ENCODE measurements at regions not wholly inside any gene's neighbourhood (a gene's known extent, or its start where the extent isn't known, plus 50 kb on each side); places are given as distances from the start of the nearest gene placed in this dataset.

GRCh38 chr5:135724617-135725016 is 109.8 kb upstream of the SLC25A48 start:
- H3K36me3 Mint-ChIP-seq = no peaks in the 10 kb centered on the region
- Histone ChIP-seq H3K9me3 (ENCODE audit: control insufficient read depth in 1 of 2, low read length in 2 of 2) (no peaks in the 10 kb centered on the region), H3K4me3 (ENCODE audit: low read length in 2 of 2) (no peak overlapping the region)

DNA sequence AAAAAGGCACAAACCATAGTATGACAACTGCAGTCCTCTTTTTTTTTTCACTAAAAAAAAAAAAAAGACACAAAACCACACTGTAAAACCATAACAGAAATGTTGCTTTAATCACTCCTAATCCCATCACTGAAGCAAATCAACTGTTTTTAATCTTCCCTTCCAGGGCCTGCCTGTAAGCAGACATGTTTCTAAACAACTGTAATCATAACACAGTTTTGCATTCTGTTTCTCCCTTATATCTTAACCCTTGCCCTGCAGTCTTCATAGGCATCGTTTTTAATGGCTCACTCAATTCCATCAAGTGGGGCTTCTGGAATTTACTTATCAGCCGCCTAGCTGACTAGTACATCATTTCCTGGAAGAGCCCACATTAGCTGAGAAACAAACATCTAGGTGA is 111.0 kb upstream of the SLC25A48 start:
- DNase-seq = no peak
- H3K4me1 Mint-ChIP-seq = no peaks in the 10 kb centered on the region
- POLR2A ChIA-PET (ENCODE audit: partially characterized antibody) = no interaction called here
- H3K27me3 Mint-ChIP-seq = peaks cover 0 to 1% of the 10 kb centered on the region in 2 donors
- H3K36me3 ChIP-seq (ENCODE audit: insufficient read depth, low read length) = no peaks in the 10 kb centered on the region
- no peak overlapping the region for H3K27ac ChIP-seq (ENCODE audit: low read depth, low read length)
- H3K4me3 Mint-ChIP-seq = no peak overlapping the region
- no peaks in the 10 kb centered on the region for H3K36me3 Mint-ChIP-seq
- H3K9me3 ChIP-seq (ENCODE audit: control insufficient read depth in 1 of 2, low read length in 2 of 2) = no peaks in the 10 kb centered on the region
- H3K27me3 ChIP-seq (ENCODE audit: insufficient read depth, low read length) = no peaks in the 10 kb centered on the region
- no peak overlapping the region for H3K27ac Mint-ChIP-seq
- no peak overlapping the region for H3K4me3 ChIP-seq (ENCODE audit: low read length in 2 of 2)
- peaks cover 0 to 1% (median 0%) of the 10 kb centered on the region in 8 donors for H3K9me3 Mint-ChIP-seq
- intact Hi-C loops (cut with micrococcal nuclease) = no loop called here
- H3K4me1 ChIP-seq (ENCODE audit: insufficient read depth, low read length) = no peaks in the 10 kb centered on the region
- CTCF ChIA-PET (ENCODE audit: partially characterized antibody) = no interaction called here

More at GRCh38 chr5:135724617-135725016, 109.8 kb upstream of the SLC25A48 start:
- Mint-ChIP-seq H3K27ac (no peak overlapping the region), H3K4me1 (no peaks in the 10 kb centered on the region), H3K27me3 (peaks cover 0 to 1% of the 10 kb centered on the region in 2 donors), H3K9me3 (peaks cover 0 to 1% (median 0%) of the 10 kb centered on the region in 8 donors), H3K4me3 (no peak overlapping the region)
- ChIA-PET POLR2A (ENCODE audit: partially characterized antibody) (no interaction called here), CTCF (ENCODE audit: partially characterized antibody) (no interaction called here)
- no peaks in the 10 kb centered on the region for H3K36me3 ChIP-seq (ENCODE audit: insufficient read depth, low read length)
- no peak for DNase-seq
- intact Hi-C loops (cut with micrococcal nuclease) = no loop called here
- H3K4me1 ChIP-seq (ENCODE audit: insufficient read depth, low read length) = no peaks in the 10 kb centered on the region
- H3K27me3 ChIP-seq (ENCODE audit: insufficient read depth, low read length) = no peaks in the 10 kb centered on the region
- no peak overlapping the region for H3K27ac ChIP-seq (ENCODE audit: low read depth, low read length)

DNA sequence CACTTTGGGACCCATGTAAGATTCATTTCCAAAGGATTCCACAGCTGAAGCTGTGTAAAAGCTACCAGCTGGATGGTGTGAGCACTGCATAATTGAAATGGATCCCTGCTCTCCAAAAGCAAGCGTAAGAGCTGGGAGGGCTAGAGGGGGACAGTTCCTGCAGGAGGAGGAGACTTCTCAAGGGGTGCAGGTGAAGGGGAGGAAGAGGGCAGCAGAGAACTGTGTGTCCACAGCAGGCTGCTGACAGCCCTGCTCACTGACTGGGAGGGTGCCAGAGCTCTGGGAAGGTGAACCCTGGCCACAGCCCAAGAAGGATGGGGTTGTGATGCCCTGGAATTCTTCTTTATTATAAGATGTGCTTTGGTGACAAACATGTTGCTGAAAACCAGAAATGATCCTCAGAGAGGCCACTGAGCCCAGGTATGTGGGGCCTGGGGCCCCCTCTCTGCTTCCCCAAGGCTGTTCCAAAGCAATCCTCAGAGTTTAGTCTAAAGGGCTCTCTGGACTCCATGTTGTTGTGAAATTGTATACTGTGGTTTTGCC is 112.8 kb upstream of the SLC25A48 start:
- intact Hi-C loops (cut with micrococcal nuclease) = no loop called here
- no peak overlapping the region for H3K4me3 Mint-ChIP-seq
- CTCF ChIA-PET (ENCODE audit: partially characterized antibody) = no interaction called here

DNA sequence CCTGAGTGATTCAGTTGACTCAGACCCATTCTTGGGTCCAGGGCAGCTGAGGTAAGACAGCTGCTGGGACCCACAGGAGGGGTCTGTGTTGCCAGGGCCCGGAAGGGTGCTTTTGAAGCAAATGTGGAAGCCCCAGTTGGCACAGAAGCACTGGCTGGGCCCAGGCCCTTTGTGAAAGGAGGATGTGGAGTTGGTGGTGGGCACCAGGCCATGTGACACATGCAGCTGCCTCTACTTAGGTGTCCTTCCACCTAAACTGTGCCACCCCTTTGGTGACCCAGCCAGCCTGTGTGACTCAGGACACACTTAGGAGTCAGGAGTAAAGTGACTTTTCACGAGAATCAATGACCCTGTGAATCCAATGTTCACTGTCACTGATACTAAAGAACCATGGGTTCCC is 114.3 kb upstream of the SLC25A48 start:
- Histone ChIP-seq H3K4me1 (ENCODE audit: insufficient read depth, low read length) (no peaks in the 10 kb centered on the region), H3K36me3 (ENCODE audit: insufficient read depth, low read length) (no peaks in the 10 kb centered on the region), H3K4me3 (ENCODE audit: low read length in 2 of 2) (no peak overlapping the region), H3K27me3 (ENCODE audit: insufficient read depth, low read length) (no peaks in the 10 kb centered on the region), H3K27ac (ENCODE audit: low read depth, low read length) (no peak overlapping the region), H3K9me3 (ENCODE audit: control insufficient read depth in 1 of 2, low read length in 2 of 2) (no peaks in the 10 kb centered on the region)
- Mint-ChIP-seq H3K27ac (no peak overlapping the region), H3K27me3 (peaks cover 1 to 2% of the 10 kb centered on the region in 2 donors), H3K9me3 (no peaks in the 10 kb centered on the region), H3K36me3 (no peaks in the 10 kb centered on the region), H3K4me3 (no peak overlapping the region), H3K4me1 (no peaks in the 10 kb centered on the region)
- DNase-seq = no peak
- intact Hi-C loops (cut with micrococcal nuclease) = no loop called here
- CTCF ChIA-PET (ENCODE audit: partially characterized antibody) = no interaction called here
- POLR2A ChIA-PET (ENCODE audit: partially characterized antibody) = no interaction called here

More for the DNA sequence above, 112.8 kb upstream of the SLC25A48 start:
- no peak overlapping the region for H3K4me3 ChIP-seq (ENCODE audit: low read length in 2 of 2)
- no peaks in the 10 kb centered on the region for H3K36me3 Mint-ChIP-seq
- no peak overlapping the region for H3K27ac Mint-ChIP-seq
- no peaks in the 10 kb centered on the region for H3K9me3 ChIP-seq (ENCODE audit: control insufficient read depth in 1 of 2, low read length in 2 of 2)
- no peaks in the 10 kb centered on the region for H3K27me3 ChIP-seq (ENCODE audit: insufficient read depth, low read length)
- peaks cover 0 to 1% (median 0%) of the 10 kb centered on the region in 8 donors for H3K9me3 Mint-ChIP-seq
- no peaks in the 10 kb centered on the region for H3K4me1 ChIP-seq (ENCODE audit: insufficient read depth, low read length)
- H3K27ac ChIP-seq (ENCODE audit: low read depth, low read length) = no peak overlapping the region
- H3K27me3 Mint-ChIP-seq = peaks cover 0 to 1% of the 10 kb centered on the region in 2 donors
- no peak for DNase-seq
- H3K4me1 Mint-ChIP-seq = no peaks in the 10 kb centered on the region
- POLR2A ChIA-PET (ENCODE audit: partially characterized antibody) = no interaction called here
- no peaks in the 10 kb centered on the region for H3K36me3 ChIP-seq (ENCODE audit: insufficient read depth, low read length)

GRCh38 chr5:135719428-135720063 is 114.9 kb upstream of the SLC25A48 start:
- ChIA-PET CTCF (ENCODE audit: partially characterized antibody) (no interaction called here), POLR2A (ENCODE audit: partially characterized antibody) (no interaction called here)
- H3K4me3 Mint-ChIP-seq = no peak overlapping the region
- H3K4me1 ChIP-seq (ENCODE audit: insufficient read depth, low read length) = no peaks in the 10 kb centered on the region
- H3K9me3 ChIP-seq (ENCODE audit: control insufficient read depth in 1 of 2, low read length in 2 of 2) = no peaks in the 10 kb centered on the region
- no peaks in the 10 kb centered on the region for H3K36me3 Mint-ChIP-seq
- no peaks in the 10 kb centered on the region for H3K36me3 ChIP-seq (ENCODE audit: insufficient read depth, low read length)
- no peaks in the 10 kb centered on the region for H3K27me3 ChIP-seq (ENCODE audit: insufficient read depth, low read length)
- peaks cover 4 to 8% of the 10 kb centered on the region in 2 donors for H3K27me3 Mint-ChIP-seq
- H3K27ac Mint-ChIP-seq = no peak overlapping the region
- no peak overlapping the region for H3K27ac ChIP-seq (ENCODE audit: low read depth, low read length)
- peaks cover 0 to 2% (median 0%) of the 10 kb centered on the region in 8 donors for H3K9me3 Mint-ChIP-seq
- intact Hi-C loops (cut with micrococcal nuclease) = no loop called here
- H3K4me1 Mint-ChIP-seq = no peaks in the 10 kb centered on the region
- no peak overlapping the region for H3K4me3 ChIP-seq (ENCODE audit: low read length in 2 of 2)
- no peak for DNase-seq

DNA sequence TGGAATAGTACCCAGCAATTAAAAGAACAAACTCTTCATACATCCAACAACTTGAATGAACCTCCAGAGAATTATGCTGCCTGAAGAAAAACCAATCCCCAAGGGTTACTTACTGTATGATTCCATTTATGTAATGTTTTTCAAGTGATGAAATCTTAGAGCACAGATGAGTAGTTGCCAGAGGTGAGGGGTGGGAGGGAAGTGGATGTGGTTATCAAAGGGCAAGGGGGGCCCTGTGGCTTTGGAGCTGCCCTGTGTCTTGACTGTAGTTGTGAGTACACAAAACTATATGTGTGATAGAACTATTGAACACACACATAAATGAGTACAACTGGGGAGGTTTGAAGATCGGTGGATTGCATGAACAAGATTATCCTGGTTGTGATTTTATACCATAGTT is 115.8 kb upstream of the SLC25A48 start:
- no peaks in the 10 kb centered on the region for H3K27me3 ChIP-seq (ENCODE audit: insufficient read depth, low read length)
- no peak overlapping the region for H3K4me3 ChIP-seq (ENCODE audit: low read length in 2 of 2)
- peaks cover 4 to 8% of the 10 kb centered on the region in 2 donors for H3K27me3 Mint-ChIP-seq
- ChIA-PET POLR2A (ENCODE audit: partially characterized antibody) (no interaction called here), CTCF (ENCODE audit: partially characterized antibody) (no interaction called here)
- H3K4me3 Mint-ChIP-seq = no peak overlapping the region
- H3K9me3 Mint-ChIP-seq = peaks cover 0 to 2% (median 0%) of the 10 kb centered on the region in 8 donors
- H3K27ac Mint-ChIP-seq = no peak overlapping the region
- DNase-seq = no peak
- H3K4me1 Mint-ChIP-seq = no peaks in the 10 kb centered on the region
- H3K9me3 ChIP-seq (ENCODE audit: control insufficient read depth in 1 of 2, low read length in 2 of 2) = no peaks in the 10 kb centered on the region
- intact Hi-C loops (cut with micrococcal nuclease) = no loop called here
- H3K27ac ChIP-seq (ENCODE audit: low read depth, low read length) = no peak overlapping the region
- no peaks in the 10 kb centered on the region for H3K4me1 ChIP-seq (ENCODE audit: insufficient read depth, low read length)
- no peaks in the 10 kb centered on the region for H3K36me3 Mint-ChIP-seq
- no peaks in the 10 kb centered on the region for H3K36me3 ChIP-seq (ENCODE audit: insufficient read depth, low read length)

GRCh38 chr5:135718151-135718550 is 116.3 kb upstream of the SLC25A48 start:
- no peaks in the 10 kb centered on the region for H3K27me3 ChIP-seq (ENCODE audit: insufficient read depth, low read length)
- H3K4me1 Mint-ChIP-seq = no peaks in the 10 kb centered on the region
- no peak overlapping the region for H3K4me3 Mint-ChIP-seq
- CTCF ChIA-PET (ENCODE audit: partially characterized antibody) = no interaction called here
- H3K4me3 ChIP-seq (ENCODE audit: low read length in 2 of 2) = no peak overlapping the region
- no peak for DNase-seq
- H3K27ac ChIP-seq (ENCODE audit: low read depth, low read length) = no peak overlapping the region
- no peaks in the 10 kb centered on the region for H3K4me1 ChIP-seq (ENCODE audit: insufficient read depth, low read length)
- intact Hi-C loops (cut with micrococcal nuclease) = no loop called here
- H3K27ac Mint-ChIP-seq = no peak overlapping the region
- POLR2A ChIA-PET (ENCODE audit: partially characterized antibody) = no interaction called here
- peaks cover 4 to 8% of the 10 kb centered on the region in 2 donors for H3K27me3 Mint-ChIP-seq
- peaks cover 0 to 2% (median 0%) of the 10 kb centered on the region in 8 donors for H3K9me3 Mint-ChIP-seq
- no peaks in the 10 kb centered on the region for H3K36me3 ChIP-seq (ENCODE audit: insufficient read depth, low read length)
- no peaks in the 10 kb centered on the region for H3K36me3 Mint-ChIP-seq
- no peaks in the 10 kb centered on the region for H3K9me3 ChIP-seq (ENCODE audit: control insufficient read depth in 1 of 2, low read length in 2 of 2)
